Cardiac fibroblast (primary cell): ENCODE measurements at regions not wholly inside any gene's neighbourhood (a gene's known extent, or its start where the extent isn't known, plus 50 kb on each side); places are given as distances from the start of the nearest gene placed in this dataset.

Experiments
- DNase-seq, 2 donors: peaks; one replicate each; pipeline versions ENCODE4 v3.0.0 to v3.0.0-alpha.2; 2010; ENCODE audit warnings: low read depth in 2 of 2
- H3K4me3 ChIP-seq, 2 donors: replicated peaks in 1 of 2; 1 replicate in 1 of 2; 2 replicates in 1 of 2; pipeline ENCODE4 v1.5.1; 2011; ENCODE audit warnings: low read depth in 2 of 2, low read length in 2 of 2, mild to moderate bottlenecking in 2 of 2, moderate library complexity in 1 of 2
- CTCF ChIP-seq: IDR thresholded peaks from one replicate; pipeline ENCODE4 v1.5.1; 2011; ENCODE audit warnings: low read depth, mild to moderate bottlenecking, low read length, inconsistent platforms

DNA sequence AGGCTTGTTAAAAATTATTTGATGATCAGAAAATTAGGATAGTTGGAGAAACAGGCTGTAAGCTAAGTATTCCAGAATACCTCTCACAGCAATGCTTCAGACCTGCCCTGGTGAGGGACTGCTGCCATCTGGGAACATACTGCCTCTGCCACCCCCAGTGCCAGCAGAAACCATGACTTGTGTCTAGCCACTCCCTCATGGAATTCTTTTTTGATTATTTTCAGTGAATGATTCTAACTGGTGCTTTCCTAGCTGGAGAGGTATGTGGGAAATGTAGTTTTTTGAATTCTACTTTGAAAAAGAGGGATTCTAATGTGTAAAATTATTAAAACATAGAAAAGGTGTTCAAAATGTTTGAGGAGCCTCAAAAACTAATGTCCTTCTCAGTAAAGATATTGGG lies 126.3 kb downstream of the HMHB1 start:
- H3K4me3 ChIP-seq = no peak overlapping the region
- no peak for DNase-seq
- no peak for TF ChIP-seq CTCF

DNA sequence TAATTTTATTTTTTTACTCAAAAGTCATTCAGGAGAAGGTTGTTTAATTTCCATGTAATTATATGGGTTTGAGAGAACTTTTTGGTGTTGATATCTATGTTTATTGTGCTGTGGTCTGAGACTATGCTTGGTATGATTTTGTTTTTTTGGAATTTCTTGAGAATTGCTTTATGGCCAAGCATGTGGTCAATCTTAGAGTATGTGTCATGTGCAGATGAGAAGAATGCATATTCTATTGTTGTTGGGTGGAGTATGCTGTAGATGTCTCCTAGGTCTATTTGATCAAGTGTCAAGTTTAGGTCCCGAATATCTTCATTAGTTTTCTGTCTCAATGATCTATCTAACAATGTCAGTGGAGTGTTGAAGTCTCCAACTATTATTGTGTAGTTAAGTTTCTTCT lies 134.9 kb downstream of the HMHB1 start:
- no peak for TF ChIP-seq CTCF
- peak in 1 of 2 donors; percentile 36 for DNase-seq
- H3K4me3 ChIP-seq = no peak overlapping the region

GRCh38 chr5:143947313-143947712 lies 135.4 kb downstream of the HMHB1 start:
- TF ChIP-seq CTCF = no peak
- H3K4me3 ChIP-seq = no peak overlapping the region
- no peak for DNase-seq

GRCh38 chr5:143952809-143953208 lies 140.8 kb downstream of the HMHB1 start:
- no peak overlapping the region for H3K4me3 ChIP-seq
- DNase-seq = no peak
- TF ChIP-seq CTCF = no peak

- no peak for TF ChIP-seq CTCF
- H3K4me3 ChIP-seq = no peak overlapping the region
Measured at GRCh38 chr5:143953851-143954250, 141.9 kb downstream of the HMHB1 start.

DNA sequence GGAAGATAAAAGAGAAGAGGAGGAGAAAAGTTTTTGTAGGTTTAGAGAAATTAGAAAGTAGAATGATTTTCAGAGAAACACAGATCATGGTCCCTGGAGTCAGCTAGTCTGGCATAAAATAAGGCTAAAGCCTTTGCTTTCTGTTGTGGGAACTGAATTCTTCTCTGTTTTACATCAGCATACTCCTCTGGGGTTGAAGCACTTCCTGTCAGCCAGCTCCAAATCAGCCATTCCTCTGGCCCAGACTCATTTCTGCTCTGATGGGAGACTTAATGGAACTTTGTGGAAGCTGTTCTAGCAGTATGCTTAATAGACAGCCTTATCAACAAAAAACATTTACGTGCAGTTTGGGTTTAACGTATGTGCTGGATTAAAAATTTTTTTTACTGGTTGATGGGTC lies 143.2 kb downstream of the HMHB1 start:
- no peak for TF ChIP-seq CTCF
- H3K4me3 ChIP-seq = no peak overlapping the region
- DNase-seq = peak; percentile 60 to 80

More at GRCh38 chr5:143953851-143954250, 141.9 kb downstream of the HMHB1 start:
- no peak for DNase-seq

DNA sequence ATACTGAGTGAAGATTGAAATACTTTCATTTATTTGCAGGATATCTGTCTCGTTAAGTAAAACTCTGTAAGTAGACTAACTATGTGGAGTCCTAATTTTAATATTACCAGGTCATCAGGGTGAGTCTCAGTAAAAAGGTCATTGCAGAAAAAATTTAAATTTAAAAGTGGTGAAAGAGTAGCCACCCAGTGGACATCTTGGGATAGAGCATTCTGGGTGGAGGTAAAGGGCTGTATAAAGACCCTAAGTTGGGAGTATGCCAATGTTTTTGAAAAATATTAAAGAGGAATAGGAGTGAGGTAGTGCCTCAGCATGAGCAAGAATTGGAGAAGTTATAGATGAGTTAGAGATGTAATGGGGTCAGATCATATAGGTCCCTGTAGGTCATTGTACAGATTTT lies 145.5 kb downstream of the HMHB1 start:
- DNase-seq = peak in 1 of 2 donors; percentile 7
- H3K4me3 ChIP-seq = no peak overlapping the region
- TF ChIP-seq CTCF = peak; percentile 54
